GM19438 (cell line): ENCODE measurements at regions not wholly inside any gene's neighbourhood (a gene's known extent, or its start where the extent isn't known, plus 50 kb on each side); places are given as distances from the start of the nearest gene placed in this dataset.

Experiments used
- ATAC-seq: cut with Tn5 transposase; IDR thresholded peaks from one replicate; pipeline ENCODE4 v1.9.1; 2021; ENCODE audit warnings: low read depth; ENCODE audit not compliant: unreplicated experiment

DNA sequence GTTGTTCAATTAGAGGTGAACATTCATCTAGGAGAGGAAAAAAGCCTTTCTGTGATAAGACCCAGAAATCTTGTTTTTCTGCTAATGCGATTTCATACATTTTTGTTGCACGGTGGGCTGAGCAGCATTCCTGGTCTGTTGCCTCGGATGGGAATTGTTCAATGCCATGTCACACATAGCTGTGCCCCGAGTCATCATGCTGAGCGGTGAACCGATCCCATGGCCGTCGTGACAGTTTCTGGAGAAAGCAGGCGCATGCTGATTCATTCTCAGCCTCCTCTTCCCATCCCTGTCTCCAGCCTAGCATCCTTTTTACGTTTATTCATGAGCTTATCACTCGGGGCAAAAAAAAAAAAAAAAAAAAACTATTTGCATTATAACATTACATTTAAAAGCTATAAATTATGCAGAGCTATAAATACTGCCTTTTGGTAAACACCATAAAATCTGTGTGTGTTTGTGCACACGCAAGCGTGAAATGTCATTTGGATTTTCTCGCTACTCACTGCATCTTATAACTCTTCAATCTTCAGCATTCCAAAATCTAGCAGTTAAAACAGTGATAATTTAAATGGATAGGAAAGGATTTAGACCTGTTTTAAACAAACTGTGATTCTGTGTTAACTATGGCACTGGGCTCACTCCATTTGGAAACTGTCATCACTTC is 58.9 kb upstream of the IFNGR1 start:
- no peak for ATAC-seq

DNA sequence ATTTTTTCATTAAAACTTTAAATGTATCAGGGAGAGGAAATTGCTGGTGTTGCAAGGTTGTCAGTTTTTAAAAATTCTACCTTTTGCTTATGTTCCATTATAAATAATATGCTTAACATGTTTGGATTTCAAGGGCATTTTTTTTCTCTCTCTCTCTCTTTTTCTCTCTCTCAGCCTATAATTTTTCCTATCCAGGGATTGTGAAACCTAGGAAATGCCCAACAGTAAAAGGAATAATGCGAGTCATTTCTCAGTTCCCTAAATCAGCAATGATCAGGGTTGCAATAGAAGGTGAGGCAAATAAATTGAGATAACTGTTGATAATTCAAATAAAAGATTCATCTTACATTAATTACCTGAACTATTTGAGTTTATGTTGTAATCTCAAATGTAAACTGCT is 53.2 kb upstream of the IFNGR1 start:
- no peak for ATAC-seq

DNA sequence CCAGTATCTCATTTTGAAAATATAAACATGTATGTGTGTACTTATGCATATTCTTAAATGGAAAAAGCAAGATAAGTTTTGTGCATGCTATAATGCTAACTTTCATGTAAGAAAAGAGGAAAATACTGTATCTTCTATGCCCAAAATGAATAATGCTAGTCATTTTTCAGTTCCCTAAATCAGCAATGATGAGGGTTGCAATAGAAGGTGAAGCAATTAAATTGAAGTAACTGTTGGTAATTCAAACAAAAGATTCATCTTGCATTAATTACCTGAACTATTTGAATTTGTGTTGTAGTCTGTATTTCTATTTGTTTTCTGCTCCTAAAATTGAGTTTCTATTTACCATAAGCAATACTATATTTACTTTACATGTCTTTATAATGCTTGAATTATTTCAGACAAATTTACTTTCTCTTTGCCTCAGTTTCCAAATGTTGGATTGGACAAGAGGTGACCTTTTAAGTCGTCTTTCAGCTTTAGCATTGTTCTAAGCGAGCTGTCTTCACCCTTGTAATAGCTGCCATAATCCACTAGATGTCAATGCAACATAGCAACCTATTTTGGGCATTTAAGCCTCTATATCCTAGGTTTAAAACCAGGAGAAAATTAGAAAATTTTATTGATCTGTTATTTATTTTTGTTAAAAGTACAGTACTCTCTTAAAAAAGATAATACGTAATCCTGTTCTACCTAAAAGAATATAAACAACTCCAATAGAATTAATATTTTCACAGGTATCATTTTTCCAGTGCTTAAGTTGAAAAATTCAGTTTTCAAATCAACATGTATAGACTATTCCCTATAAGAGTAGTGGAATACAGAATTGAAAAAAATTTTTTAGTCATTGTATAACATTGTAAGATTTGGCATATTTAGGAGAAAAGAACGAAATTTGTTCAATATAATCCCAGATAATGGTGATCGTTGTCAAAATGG is 52.3 kb upstream of the IFNGR1 start:
- ATAC-seq = no peak

DNA sequence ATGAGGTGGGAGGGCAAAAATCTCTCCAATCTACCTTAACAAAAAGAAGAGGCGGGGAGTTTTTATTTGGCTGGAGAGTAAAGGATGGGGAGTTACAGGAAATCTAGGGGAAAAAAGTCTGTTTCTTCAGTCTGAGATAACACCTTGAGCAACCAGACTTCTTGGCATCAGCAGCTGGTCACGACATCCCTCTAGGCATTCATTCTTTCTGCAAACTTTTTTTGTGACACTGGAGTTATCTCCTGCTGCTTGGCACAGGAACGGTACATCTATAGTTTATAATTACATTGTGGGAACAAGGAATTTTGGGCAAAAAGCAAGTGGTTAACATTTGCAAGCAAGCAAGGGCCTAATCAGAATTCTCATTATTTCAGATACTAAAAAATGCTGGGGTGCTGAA is 50.6 kb upstream of the IFNGR1 start:
- no peak for ATAC-seq

DNA sequence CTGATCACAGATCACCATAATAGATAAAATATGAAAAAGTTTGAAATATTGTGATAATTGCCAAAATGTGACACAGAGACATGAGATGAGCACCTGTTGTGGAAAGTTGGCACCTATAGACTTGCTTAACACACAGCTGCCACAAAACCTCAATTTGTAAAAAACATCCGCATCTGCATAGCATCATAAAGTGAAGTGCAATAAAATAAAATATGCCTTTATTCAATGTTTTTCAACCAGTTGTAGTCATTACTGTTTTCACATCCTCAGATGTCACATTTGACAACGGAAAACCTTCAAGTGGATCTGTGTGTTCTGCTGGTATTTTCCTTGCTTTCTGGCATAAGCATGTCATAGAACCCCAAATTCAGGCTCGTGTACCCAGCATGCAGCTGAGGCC is 50.2 kb upstream of the IFNGR1 start:
- ATAC-seq = no peak
